K562 (cell line): ENCODE measurements at regions not wholly inside any gene's neighbourhood (a gene's known extent, or its start where the extent isn't known, plus 50 kb on each side); places are given as distances from the start of the nearest gene placed in this dataset.

Experiments
- ATAC-seq: fragments of 200-7000 bp; cut with Tn5 transposase; 3 replicates; pipeline ENCODE4 v1.9.1; 2020; ENCODE audit warnings: moderate library complexity
- BruUV-seq: library from RNA; stranded (reverse); fragments of 400-500 nt; replicated peaks from 2 replicates; lab custom pipeline; 2021; lab: Mats Ljungman, UMichigan
- CTCF ChIA-PET: fragments of 300-600 bp; formaldehyde crosslinking; extraction: SDS; loops from one replicate; lab custom pipeline; 2021; ENCODE audit warnings: low intra/inter-chr PET ratio; lab: Yijun Ruan, JAX
- POLR2A ChIA-PET: fragments of 300-600, 350-650 bp; sonication (Branson Sonifier 250); formaldehyde crosslinking; extraction: SDS; loops from one replicate; lab custom pipeline; 2021; ENCODE audit warnings: antibody characterized with exemption, inconsistent platforms; lab: Yijun Ruan, JAX
- DNase-seq, 4 experiments: peaks; one replicate each; pipeline versions ENCODE4 v3.0.0 to v3.0.0-alpha.2; 2011 to 2018; ENCODE audit warnings: low spot score in 3 of 4, mixed read lengths in 3 of 4; ENCODE audit errors: extremely low read depth in 1 of 4
- FAIRE-seq: peaks from 2 replicates; lab custom pipeline; 2011; peaks lifted over from hg19 to GRCh38; lab: Jason Lieb, UNC
- H2AFZ ChIP-seq: 2 replicates; pipeline ENCODE4 v1.6.0; 2011; ENCODE audit warnings: low read depth, low read length, control low read depth, inconsistent platforms
- H3K27ac ChIP-seq: fragments of 200-600 bp; 3 replicates; pipeline ENCODE4 v1.8.0; 2011; ENCODE audit warnings: low read depth, mild to moderate bottlenecking, control low read depth, inconsistent platforms, low read length, moderate library complexity, mixed read lengths; ENCODE audit errors: extremely low read depth
- H3K27me3 ChIP-seq, 2 experiments: fragments of 300-600 bp in 1 of 2; 2 replicates in 1 of 2; 3 replicates in 1 of 2; pipeline versions ENCODE4 v1.6.0 to v1.8.0; 2011; ENCODE audit warnings: inconsistent platforms in 2 of 2, low read length in 2 of 2, mild to moderate bottlenecking in 1 of 2, mixed read lengths in 1 of 2, moderate library complexity in 1 of 2; ENCODE audit not compliant: control insufficient read depth in 2 of 2, insufficient read depth in 2 of 2
- H3K36me3 ChIP-seq: fragments of 300-600 bp; 3 replicates; pipeline ENCODE4 v1.8.0; 2011; ENCODE audit warnings: mild to moderate bottlenecking, low read length, inconsistent platforms; ENCODE audit not compliant: control insufficient read depth, insufficient read depth
- H3K4me1 ChIP-seq, 2 experiments: fragments of 200-600 bp in 1 of 2; replicated peaks in 1 of 2; 2 replicates in 1 of 2; 3 replicates in 1 of 2; pipeline versions ENCODE4 v1.5.1 to v1.8.0; 2011; ENCODE audit warnings: inconsistent platforms in 2 of 2, low read length in 2 of 2, mild to moderate bottlenecking in 1 of 2, mixed read lengths in 1 of 2, moderate library complexity in 1 of 2; ENCODE audit not compliant: control insufficient read depth in 2 of 2, insufficient read depth in 2 of 2
- H3K4me2 ChIP-seq: 2 replicates; pipeline ENCODE4 v1.6.1; 2011; ENCODE audit warnings: low read length, control low read depth, inconsistent platforms, mixed read lengths; ENCODE audit not compliant: insufficient read depth
- H3K4me3 ChIP-seq: fragments of 200-600 bp; sonication (generic), shearing (Covaris generic); 2 replicates; pipeline ENCODE4 v1.5.1; 2016; ENCODE audit warnings: control low read depth, inconsistent platforms
- H3K79me2 ChIP-seq: fragments of 200-600 bp; 3 replicates; pipeline ENCODE4 v1.8.0; 2011; ENCODE audit warnings: low read length, inconsistent platforms; ENCODE audit not compliant: control insufficient read depth, insufficient read depth
- H3K9ac ChIP-seq, 2 experiments: 2 replicates each; pipeline versions ENCODE4 v1.6.0 to v1.6.1; 2011; ENCODE audit warnings: low read depth in 2 of 2, low read length in 2 of 2, control low read depth in 1 of 2, inconsistent platforms in 1 of 2, mild to moderate bottlenecking in 1 of 2, mixed read lengths in 1 of 2; ENCODE audit not compliant: insufficient read depth in 1 of 2
- H3K9me1 ChIP-seq: one replicate; pipeline ENCODE4 v1.6.0; 2011; ENCODE audit warnings: inconsistent platforms, mild to moderate bottlenecking, low read length, moderate library complexity; ENCODE audit not compliant: control insufficient read depth, insufficient read depth
- H3K9me3 ChIP-seq: replicated peaks from 2 replicates; pipeline ENCODE4 v1.5.1; 2011; ENCODE audit warnings: low read depth, low read length, inconsistent platforms; ENCODE audit not compliant: control insufficient read depth, insufficient read depth
- H4K20me1 ChIP-seq: replicated peaks from 2 replicates; pipeline ENCODE4 v1.6.1; 2011; ENCODE audit warnings: low read length, inconsistent platforms, mixed read lengths; ENCODE audit not compliant: control insufficient read depth, insufficient read depth
- CBX2 ChIP-seq: fragments of 200-600 bp; sonication (generic); IDR thresholded peaks from one replicate; pipeline ENCODE4 v1.6.1; 2012; ENCODE audit warnings: mild to moderate bottlenecking, low read length, inconsistent platforms; ENCODE audit not compliant: insufficient read depth, poor library complexity, severe bottlenecking
- MAX ChIP-seq: sonication (generic); formaldehyde crosslinking; IDR thresholded peaks from 2 replicates; pipeline ENCODE4 v1.9.0; 2022; ENCODE audit warnings: mild to moderate bottlenecking, missing genetic modification reagents
- MEF2D ChIP-seq: conservative IDR thresholded peaks from 2 replicates; pipeline ENCODE4 v1.6.1; 2016; ENCODE audit warnings: low read depth, missing genetic modification characterization, missing compliant biosample characterization
- NFE2L1 ChIP-seq: fragments of 450-650 bp; IDR thresholded peaks from 2 replicates; pipeline ENCODE4 v1.6.1; 2016; ENCODE audit warnings: missing genetic modification characterization, low read depth, mild to moderate bottlenecking, missing compliant biosample characterization, moderate library complexity, borderline replicate concordance
- PHB2 ChIP-seq: fragments of 450-650 bp; IDR thresholded peaks from 2 replicates; pipeline ENCODE4 v1.6.1; 2017; ENCODE audit warnings: low read depth
- RB1 ChIP-seq: fragments of 450-650 bp; IDR thresholded peaks from 2 replicates; pipeline ENCODE4 v1.6.1; 2017; ENCODE audit warnings: low read depth, mild to moderate bottlenecking
- SRSF1 ChIP-seq: fragments of 200-400 bp; formaldehyde crosslinking; IDR thresholded peaks from 2 replicates; pipeline ENCODE4 v1.6.1; 2017; ENCODE audit warnings: mild to moderate bottlenecking, low read depth, low read length, moderate library complexity
- SRSF3 ChIP-seq: fragments of 200-400 bp; formaldehyde crosslinking; IDR thresholded peaks from 2 replicates; pipeline ENCODE4 v1.6.1; 2016; ENCODE audit warnings: mild to moderate bottlenecking, low read length, moderate library complexity; ENCODE audit not compliant: insufficient read depth
- ZNF23 ChIP-seq: fragments of 250-450 bp; sonication (Bioruptor Pico); IDR thresholded peaks from 2 replicates; pipeline ENCODE4 v1.4.0; 2020; ENCODE audit warnings: mild to moderate bottlenecking
- ZNF232 ChIP-seq: sonication (generic); formaldehyde crosslinking; IDR thresholded peaks from 2 replicates; pipeline ENCODE4 v1.8.0; 2022; ENCODE audit warnings: mild to moderate bottlenecking, missing genetic modification reagents
- WGBS: fragments of 100-300 bp; shearing (Covaris generic); methylation state at CpG from one replicate; pipeline ENCODE4 v1.1.6; 2016; ENCODE audit warnings: low coverage, mixed read lengths; ENCODE audit not compliant: insufficient coverage; ENCODE audit errors: missing lambda C conversion rate; 5-methylcytosine and 5-hydroxymethylcytosine counted together
- in situ Hi-C: fragments of 300-500 bp; cut with MboI; formaldehyde crosslinking; loops from 4 replicates; pipeline ENCODE4 v1.15.0; 2018; ENCODE audit warnings: inconsistent platforms, mixed read lengths
- intact Hi-C: fragments of 100-400 bp; cut with micrococcal nuclease; formaldehyde crosslinking; loops from 2 replicates; pipeline ENCODE4 v1.14.2; 2022

- no TSS peak for BruUV-seq
- Histone ChIP-seq H3K4me2 (no peak overlapping the region), H3K9me3 (no peaks in the 10 kb centered on the region), H3K9ac (no peak overlapping the region), H3K36me3 (no peaks in the 10 kb centered on the region), H3K4me3 (no peak overlapping the region), H3K9me1 (no peaks in the 10 kb centered on the region), H3K79me2 (no peaks in the 10 kb centered on the region), H4K20me1 (no peaks in the 10 kb centered on the region), H3K4me1 (no peaks in the 10 kb centered on the region), H3K27me3 (no peaks in the 10 kb centered on the region), H2AFZ (no peak overlapping the region), H3K27ac (no peak overlapping the region)
- DNase-seq (no peak), FAIRE-seq (no peak), ATAC-seq (no peak)
- WGBS: 9% methylated on average over 2 of the region's 3 CpGs
- ChIA-PET CTCF (no interaction called here), POLR2A (no interaction called here)
- no peak for TF ChIP-seq CBX2
- no peak for TF ChIP-seq SRSF3
- no peak for TF ChIP-seq MAX (CRISPR knock-in tag)
- in situ Hi-C loops: no loop called here
- intact Hi-C loops: no loop called here
Measured at GRCh38 chr20:7124120-7124519, 356.6 kb downstream of the BMP2 start.

GRCh38 chr20:7136886-7137285, 369.4 kb downstream of the BMP2 start:
- POLR2A ChIA-PET: no interaction called here
- Histone ChIP-seq H3K9ac (no peak overlapping the region), H3K79me2 (no peaks in the 10 kb centered on the region), H3K9me3 (no peaks in the 10 kb centered on the region), H3K4me1 (no peaks in the 10 kb centered on the region), H2AFZ (no peak overlapping the region), H3K9me1 (no peaks in the 10 kb centered on the region), H3K27ac (no peak overlapping the region)
- intact Hi-C loops: no loop called here
- in situ Hi-C loops: no loop called here
- no peak for FAIRE-seq
- TF ChIP-seq RB1: no peak
- TF ChIP-seq PHB2: no peak
- no peak for TF ChIP-seq NFE2L1 (tag)
- TF ChIP-seq MEF2D: no peak
- TF ChIP-seq SRSF1: no peak
- TF ChIP-seq ZNF232 (CRISPR knock-in tag): no peak
- no peak for TF ChIP-seq ZNF23 (CRISPR knock-in tag)
- TF ChIP-seq, all 486 proteins: peak for 0
- CTCF ChIA-PET: no interaction called here
- Histone ChIP-seq H3K27me3 (no peaks in the 10 kb centered on the region), H3K4me3 (no peak overlapping the region), H3K4me2 (no peak overlapping the region), H3K36me3 (no peaks in the 10 kb centered on the region), H4K20me1 (no peaks in the 10 kb centered on the region)
- DNase-seq (no peak), ATAC-seq (no peak)
- no TSS peak for BruUV-seq
- WGBS: 0% methylated on average over 1 of the region's 1 CpG
